Lung (tissue), 11 donors: ENCODE measurements at regions not wholly inside any gene's neighbourhood (a gene's known extent, or its start where the extent isn't known, plus 50 kb on each side); places are given as distances from the start of the nearest gene placed in this dataset.
"Not testable (repeated sequence)": the region's sequence is repeated elsewhere in the genome, so short reads cannot be mapped to it uniquely, and the experiment has no call there.

ENCODE experiments used
- ATAC-seq: fragments of 200-7000 bp; cut with Tn5 transposase; one replicate; pipeline ENCODE4 v1.9.1; 2020; ENCODE audit warnings: moderate number of reproducible peaks; ENCODE audit not compliant: insufficient read depth, low FRiP score
- DNase-seq, 3 donors: peaks; one replicate each; pipeline ENCODE4 v3.0.0-alpha.2; 2013 to 2017
- H3K27ac ChIP-seq, 2 donors: one replicate each; pipeline ENCODE4 v1.5.1; 2013; ENCODE audit warnings: mild to moderate bottlenecking in 2 of 2, moderate library complexity in 2 of 2, control low read depth in 1 of 2, inconsistent platforms in 1 of 2, low read depth in 1 of 2, low read length in 1 of 2
- H3K27me3 ChIP-seq, 3 donors: one replicate each; pipeline ENCODE4 v1.5.1; 2013; ENCODE audit warnings: low read length in 2 of 3; ENCODE audit not compliant: control insufficient read depth in 3 of 3, insufficient read depth in 3 of 3
- H3K36me3 ChIP-seq, 4 donors: one replicate each; pipeline ENCODE4 v1.5.1; 2013; ENCODE audit warnings: low read length in 4 of 4, mild to moderate bottlenecking in 1 of 4, moderate library complexity in 1 of 4; ENCODE audit not compliant: control insufficient read depth in 4 of 4, insufficient read depth in 4 of 4
- H3K4me1 ChIP-seq, 5 donors: one replicate each; pipeline ENCODE4 v1.5.1; 2013; ENCODE audit warnings: low read length in 5 of 5, mild to moderate bottlenecking in 2 of 5, moderate library complexity in 1 of 5; ENCODE audit not compliant: control insufficient read depth in 5 of 5, insufficient read depth in 5 of 5
- H3K4me3 ChIP-seq: one replicate; pipeline ENCODE4 v1.5.1; 2013; ENCODE audit warnings: mild to moderate bottlenecking, control low read depth, moderate library complexity
- H3K9ac ChIP-seq, 2 donors: one replicate each; pipeline ENCODE4 v1.5.1; 2013; ENCODE audit warnings: low read length in 2 of 2, control low read depth in 1 of 2; ENCODE audit not compliant: insufficient read depth in 1 of 2
- H3K9me3 ChIP-seq, 4 donors: one replicate each; pipeline ENCODE4 v1.5.1; 2013; ENCODE audit warnings: low read length in 3 of 4, mild to moderate bottlenecking in 1 of 4, moderate library complexity in 1 of 4; ENCODE audit not compliant: control insufficient read depth in 4 of 4, insufficient read depth in 3 of 4
- WGBS, 2 donors: extraction: QIAGEN DNeasy Blood & Tissue Kit; methylation state at CpG; one replicate each; pipeline ENCODE4 v1.1.7; 2013; 5-methylcytosine and 5-hydroxymethylcytosine counted together
- TF ChIP-seq, protein P1 (sequence below): IDR thresholded peaks from 2 replicates; pipeline ENCODE4 v1.5.1; 2012; ENCODE audit warnings: mild to moderate bottlenecking; ENCODE audit errors: control extremely low read depth, extremely low read depth
- donor health status: control.
- donor health status: control.
- donor health status: Bipolar disorder and iron deficiency.
- donor health status: healthy.
- donor health status: DM: yes; HTN: yes; CAD: no.

DNA sequence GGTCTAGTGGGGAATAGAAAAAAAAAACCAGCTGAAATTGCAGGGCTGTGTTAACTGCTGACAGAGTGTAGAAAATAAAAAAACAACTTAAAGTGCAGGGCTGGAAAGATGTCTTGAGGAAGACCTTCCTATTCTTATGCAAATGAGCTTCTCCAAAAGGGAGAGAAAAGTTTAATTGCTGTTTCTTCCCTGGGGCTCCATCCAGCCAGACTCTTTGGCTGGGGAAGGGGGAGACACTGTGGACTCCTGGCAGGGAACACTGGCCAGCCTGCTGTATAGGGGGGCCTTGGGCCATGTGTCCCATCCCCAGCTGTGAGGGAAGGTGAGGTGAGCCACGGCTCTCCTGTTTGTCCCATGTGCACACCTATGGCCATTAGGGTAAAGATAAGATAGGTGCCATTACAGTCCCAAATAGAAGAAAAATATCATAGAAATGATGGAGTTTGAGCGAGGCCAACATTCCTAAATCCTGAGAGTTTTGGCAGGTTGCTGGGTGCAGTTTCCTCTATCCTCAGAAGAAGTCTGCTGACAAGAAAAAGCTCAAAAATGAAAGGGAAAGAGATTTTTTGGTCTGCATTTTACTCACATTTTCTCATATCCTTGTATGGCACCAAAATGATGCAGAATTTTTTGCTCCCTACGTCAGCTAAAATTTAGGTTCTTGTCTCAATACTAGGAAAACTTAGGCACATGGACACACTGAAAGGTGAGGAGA lies 901.7 kb downstream of the PLOD2 start:
- H3K4me1 ChIP-seq = no peaks in the 10 kb centered on the region
- no peaks in the 10 kb centered on the region for H3K27me3 ChIP-seq
- no peaks in the 10 kb centered on the region for H3K36me3 ChIP-seq
- no peak overlapping the region for H3K4me3 ChIP-seq
- peaks cover 0 to 4% (median 1%) of the 10 kb centered on the region in 4 donors for H3K9me3 ChIP-seq
- no peak overlapping the region for H3K9ac ChIP-seq
- DNase-seq (no peak), ATAC-seq (no peak)
- WGBS, 2 donors = 81 to 88% methylated on average over 3 of the region's 3 CpGs
- TF ChIP-seq, protein P1, sequence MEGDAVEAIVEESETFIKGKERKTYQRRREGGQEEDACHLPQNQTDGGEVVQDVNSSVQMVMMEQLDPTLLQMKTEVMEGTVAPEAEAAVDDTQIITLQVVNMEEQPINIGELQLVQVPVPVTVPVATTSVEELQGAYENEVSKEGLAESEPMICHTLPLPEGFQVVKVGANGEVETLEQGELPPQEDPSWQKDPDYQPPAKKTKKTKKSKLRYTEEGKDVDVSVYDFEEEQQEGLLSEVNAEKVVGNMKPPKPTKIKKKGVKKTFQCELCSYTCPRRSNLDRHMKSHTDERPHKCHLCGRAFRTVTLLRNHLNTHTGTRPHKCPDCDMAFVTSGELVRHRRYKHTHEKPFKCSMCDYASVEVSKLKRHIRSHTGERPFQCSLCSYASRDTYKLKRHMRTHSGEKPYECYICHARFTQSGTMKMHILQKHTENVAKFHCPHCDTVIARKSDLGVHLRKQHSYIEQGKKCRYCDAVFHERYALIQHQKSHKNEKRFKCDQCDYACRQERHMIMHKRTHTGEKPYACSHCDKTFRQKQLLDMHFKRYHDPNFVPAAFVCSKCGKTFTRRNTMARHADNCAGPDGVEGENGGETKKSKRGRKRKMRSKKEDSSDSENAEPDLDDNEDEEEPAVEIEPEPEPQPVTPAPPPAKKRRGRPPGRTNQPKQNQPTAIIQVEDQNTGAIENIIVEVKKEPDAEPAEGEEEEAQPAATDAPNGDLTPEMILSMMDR = no peak
- H3K27ac ChIP-seq = no peak overlapping the region

DNA sequence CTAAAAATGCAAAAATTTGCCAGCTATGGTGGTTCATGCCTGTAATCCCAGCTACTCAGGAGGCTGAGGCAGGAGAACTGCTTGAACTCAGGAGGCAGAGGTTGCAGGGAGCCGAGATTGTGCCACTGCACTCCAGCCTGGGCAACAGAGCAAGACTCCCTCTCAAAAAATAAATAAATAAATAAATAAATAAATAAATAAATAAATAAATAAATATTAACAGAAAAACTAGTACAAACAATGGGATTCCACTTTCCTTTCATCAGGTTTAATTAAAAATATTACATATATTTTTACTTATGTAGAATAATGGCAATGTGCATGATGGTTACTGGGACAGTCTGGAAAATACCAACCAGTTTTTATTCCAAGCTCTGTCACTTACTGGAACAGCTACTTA lies 897.5 kb downstream of the PLOD2 start:
- not testable (repeated sequence) for H3K4me3 ChIP-seq, H3K36me3 ChIP-seq, DNase-seq, H3K4me1 ChIP-seq, H3K9ac ChIP-seq, H3K27ac ChIP-seq, ATAC-seq, H3K9me3 ChIP-seq, H3K27me3 ChIP-seq
- 94 to 95% methylated on average over 1 of the region's 1 CpG for WGBS, 2 donors

DNA sequence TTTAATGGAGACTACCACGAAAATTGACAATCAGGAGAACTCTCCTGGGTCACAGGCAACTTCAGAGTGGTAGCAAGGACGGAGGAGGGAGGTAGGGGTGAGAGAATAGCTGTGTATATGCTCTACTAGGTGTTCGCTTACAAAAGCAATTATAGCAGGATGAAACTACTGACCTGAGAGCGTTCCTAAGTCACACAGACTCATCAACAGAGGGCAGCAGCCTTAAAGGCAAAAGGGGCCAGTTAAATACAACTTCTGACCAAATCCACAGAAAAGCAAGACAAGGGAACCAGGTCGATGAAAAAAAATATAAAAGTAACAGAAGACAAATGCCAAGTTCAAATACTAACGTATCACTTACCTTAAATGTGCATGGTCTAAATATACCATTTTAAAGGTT lies 894.6 kb downstream of the PLOD2 start:
- Histone ChIP-seq H3K4me1 (no peaks in the 10 kb centered on the region), H3K9ac (no peak overlapping the region), H3K4me3 (no peak overlapping the region), H3K36me3 (no peaks in the 10 kb centered on the region), H3K27ac (no peak overlapping the region), H3K9me3 (peaks cover 0 to 3% (median 1%) of the 10 kb centered on the region in 4 donors), H3K27me3 (no peaks in the 10 kb centered on the region)
- TF ChIP-seq, protein P1 = no peak
- 64 to 74% methylated on average over 6 of the region's 6 CpGs for WGBS, 2 donors
- ATAC-seq (no peak), DNase-seq (no peak)

DNA sequence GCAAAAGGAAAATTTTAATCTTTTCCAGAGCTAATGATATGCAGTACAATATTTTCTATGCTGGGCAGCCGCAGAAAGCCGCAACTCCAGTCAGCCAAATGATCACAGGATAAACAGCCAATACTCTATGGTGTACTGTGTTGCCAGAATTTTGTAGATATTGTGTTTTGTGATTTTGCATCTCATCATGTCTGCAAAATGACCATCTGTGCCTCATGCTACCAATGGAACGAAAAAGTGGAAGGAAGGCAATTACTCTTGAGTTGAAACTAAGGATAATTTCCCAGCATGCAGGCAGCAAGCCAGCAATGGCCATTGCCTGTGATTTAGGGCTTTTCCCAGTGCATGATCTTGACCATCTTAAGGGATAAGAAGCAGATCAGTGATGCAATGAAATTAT lies 891.9 kb downstream of the PLOD2 start:
- Histone ChIP-seq H3K27ac (no peak overlapping the region), H3K4me3 (no peak overlapping the region), H3K9ac (no peak overlapping the region), H3K4me1 (no peaks in the 10 kb centered on the region), H3K9me3 (peaks cover 0 to 3% (median 1%) of the 10 kb centered on the region in 4 donors), H3K27me3 (no peaks in the 10 kb centered on the region), H3K36me3 (no peaks in the 10 kb centered on the region)
- ATAC-seq = no peak
- no peak for DNase-seq
- WGBS, 2 donors = 87 to 90% methylated on average over 3 of the region's 3 CpGs
- TF ChIP-seq, protein P1 = no peak
